ENCODE measurements at regions not wholly inside any gene's neighbourhood (a gene's known extent, or its start where the extent isn't known, plus 50 kb on each side); places are given as distances from the start of the nearest gene placed in this dataset.

DNA sequence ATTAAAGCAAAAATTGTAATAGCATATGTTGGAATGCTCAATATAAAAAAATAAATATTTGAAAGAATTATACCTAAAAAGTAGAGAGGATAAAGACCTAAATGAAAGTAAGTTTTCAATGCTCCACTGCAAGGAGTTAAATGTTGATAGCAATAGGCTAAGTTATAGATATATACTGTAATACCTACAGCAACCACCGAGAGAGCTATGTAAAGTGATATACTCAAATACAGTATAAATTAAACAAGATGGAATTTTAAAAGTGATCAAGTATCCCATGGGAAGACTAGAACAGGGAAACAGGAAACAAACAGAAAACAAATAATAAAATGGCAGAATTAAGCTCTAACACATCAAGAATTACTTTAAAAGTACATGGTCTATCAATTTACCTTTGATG, 73.9 kb downstream of the CASP3 start:
- DNase-seq: no peak
- peak; percentile 73 for ATAC-seq

GRCh38 chr4:184574861-184575260, 74.4 kb downstream of the CASP3 start:
- ATAC-seq: peak; percentile 49
- DNase-seq: no peak

DNA sequence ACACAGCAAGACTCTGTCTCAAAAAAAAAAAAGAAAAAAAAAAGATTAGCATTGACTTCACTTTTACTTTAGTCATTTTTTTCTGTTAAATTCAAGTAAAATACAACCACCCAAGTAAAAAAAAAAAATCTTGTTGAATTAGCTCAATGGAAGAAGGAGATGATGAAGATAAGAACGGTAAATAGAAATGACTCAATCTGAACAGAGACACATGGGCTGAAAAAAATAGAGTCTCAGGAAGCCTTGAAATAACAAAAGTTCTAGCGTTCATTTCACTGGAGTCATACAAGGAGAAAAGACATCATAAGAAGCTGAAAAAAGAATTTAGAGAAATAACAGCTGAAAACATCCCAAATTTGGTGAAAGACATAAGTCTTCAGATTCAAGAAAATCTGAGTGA, 75.5 kb downstream of the CASP3 start:
- DNase-seq (no peak), ATAC-seq (no peak)

- DNase-seq (no peak), ATAC-seq (no peak)
Observed at GRCh38 chr4:184568770-184569169, 80.5 kb downstream of the CASP3 start.

DNA sequence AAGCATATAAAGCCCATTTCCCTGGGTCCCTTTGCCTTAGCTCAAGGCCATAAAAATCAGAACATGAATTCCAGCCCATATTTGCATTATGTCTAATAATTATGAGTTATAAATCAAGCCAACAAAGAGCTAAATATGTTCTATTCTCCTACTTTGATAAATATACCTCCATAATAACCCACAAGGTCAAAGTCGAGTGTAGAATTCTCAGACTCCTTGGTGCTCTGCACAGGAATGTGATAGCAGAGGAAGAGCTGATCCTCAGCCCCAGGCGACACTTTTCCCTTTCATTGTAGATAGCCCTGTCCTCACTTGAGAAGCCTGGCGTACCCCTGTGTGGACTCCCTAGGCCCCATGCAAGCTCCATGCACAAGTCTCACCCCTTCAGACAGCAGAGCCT, 85.6 kb downstream of the CASP3 start:
- ATAC-seq (no peak), DNase-seq (no peak)

DNA sequence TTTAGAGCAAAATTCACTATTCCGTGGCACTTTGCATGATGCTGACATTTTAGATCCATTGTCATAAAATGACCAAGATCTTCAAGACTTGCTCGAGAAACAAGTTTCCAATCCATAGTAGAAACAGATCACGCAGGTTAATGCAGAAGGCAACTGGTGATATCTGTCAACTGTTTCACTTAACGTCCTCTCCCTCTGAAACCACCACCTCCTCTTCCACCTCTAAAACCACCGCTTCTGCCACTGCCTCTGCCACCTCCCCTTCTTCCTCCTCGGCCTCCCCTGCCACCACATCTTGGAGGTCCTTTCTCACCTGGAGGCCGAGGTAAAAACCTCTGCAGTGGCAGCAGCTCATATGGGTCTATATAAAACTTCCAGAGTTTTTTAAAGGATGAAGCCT, 84.6 kb upstream of the IRF2 start:
- DNase-seq: no peak
- ATAC-seq: no peak

DNA sequence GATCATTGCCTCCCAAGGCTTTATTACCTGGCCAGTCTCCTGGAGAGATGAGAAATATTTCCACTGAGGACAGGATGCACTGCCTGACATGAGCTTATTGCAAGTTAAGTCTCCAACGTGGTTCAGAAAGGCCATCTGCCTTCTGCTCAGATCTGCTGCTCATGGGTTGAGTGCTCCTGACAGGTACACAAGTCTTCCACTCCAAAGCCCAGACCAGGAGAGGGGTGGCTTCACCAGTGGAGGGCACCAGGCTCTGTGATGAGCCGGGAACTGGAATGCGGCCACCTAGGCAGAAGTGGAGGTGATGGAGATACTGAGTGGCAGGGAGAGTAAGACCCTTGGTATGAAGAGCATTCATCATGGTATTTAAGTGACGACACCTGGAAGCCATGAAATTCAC, 79.5 kb upstream of the IRF2 start:
- no peak for ATAC-seq
- DNase-seq: no peak

GRCh38 chr4:184550476-184550875, 76.1 kb upstream of the IRF2 start:
- ATAC-seq: no peak
- DNase-seq: no peak

DNA sequence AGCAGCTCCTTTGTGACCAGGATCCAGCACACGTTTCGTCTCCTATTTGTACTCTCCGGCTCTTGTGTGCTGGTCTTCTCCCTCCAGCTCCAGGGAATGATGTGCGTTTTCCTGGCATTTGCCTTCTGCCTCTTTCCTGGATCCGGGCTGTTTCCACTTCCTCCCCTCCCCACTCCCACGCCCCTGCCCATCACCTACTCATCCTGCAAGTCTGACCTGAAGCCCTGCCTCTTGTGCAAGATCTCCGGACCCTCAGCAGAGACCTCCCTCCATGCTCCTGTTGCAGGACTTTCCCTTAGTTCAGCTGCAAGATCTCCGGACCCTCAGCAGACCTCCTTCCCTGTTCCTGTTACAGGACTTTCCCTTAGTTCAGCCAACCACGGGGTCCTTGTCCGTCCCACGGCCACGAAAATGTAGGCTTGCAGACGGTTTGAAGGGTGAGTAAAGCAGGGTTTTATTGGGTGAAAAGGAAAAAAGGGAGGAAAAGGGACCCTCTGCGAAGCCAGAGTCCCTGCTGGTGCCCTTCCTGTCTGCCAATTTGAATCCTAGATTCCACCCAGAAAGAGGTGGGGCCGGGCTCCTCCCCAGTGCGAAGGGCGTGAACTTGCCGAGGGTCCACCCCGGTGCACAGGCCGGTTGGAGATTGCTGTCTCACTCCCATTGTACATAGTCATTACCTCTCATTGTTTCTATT, 74.4 kb upstream of the IRF2 start:
- ATAC-seq: no peak

DNA sequence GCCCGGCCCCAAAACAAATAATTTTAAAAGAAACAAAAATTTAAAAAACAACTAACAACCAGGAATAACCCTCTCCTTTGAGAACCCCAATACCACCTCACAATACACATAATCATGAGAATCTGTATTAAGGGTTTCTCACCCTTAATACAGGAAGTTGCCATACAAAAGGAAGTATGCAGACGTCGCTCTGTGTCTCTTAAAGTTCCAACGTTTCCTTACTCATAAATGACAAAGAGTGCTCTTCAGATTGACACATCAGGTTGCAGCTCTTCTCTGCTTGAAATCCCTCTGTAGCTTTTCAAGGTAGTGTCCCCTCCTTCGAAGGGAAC, 73.9 kb upstream of the IRF2 start:
- no peak for DNase-seq

More for the DNA sequence above, 74.4 kb upstream of the IRF2 start:
- DNase-seq: no peak

DNA sequence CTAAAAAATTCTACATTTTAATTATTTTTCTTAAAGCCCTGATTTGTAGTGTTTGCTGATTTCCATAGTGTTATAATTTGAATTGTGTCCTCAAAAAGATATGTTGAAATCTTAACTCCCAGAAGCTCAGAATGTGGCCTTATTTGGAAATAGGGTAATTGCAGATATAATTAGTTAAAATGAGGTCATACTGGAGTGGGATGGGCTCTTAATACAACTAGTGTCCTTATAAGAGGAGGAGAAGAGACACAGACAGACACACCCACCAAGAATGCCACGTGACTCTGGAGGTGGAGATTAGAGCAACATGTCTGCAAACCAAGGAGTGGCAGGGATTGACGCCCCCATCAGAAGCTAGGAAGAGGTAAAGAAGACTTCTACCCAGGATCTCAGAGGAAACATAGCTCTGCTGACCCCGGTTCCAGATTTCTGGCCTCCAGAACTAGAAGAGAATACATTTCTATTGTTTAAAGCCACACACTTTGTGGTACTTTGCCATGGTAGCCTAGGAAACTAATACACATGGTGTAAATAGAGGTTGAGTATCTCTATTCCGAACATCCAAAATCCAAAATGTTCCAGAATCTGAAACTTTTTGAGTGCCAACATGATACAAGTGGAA, 70.5 kb upstream of the IRF2 start:
- ATAC-seq: no peak
- no peak for DNase-seq

More for the DNA sequence above, 73.9 kb upstream of the IRF2 start:
- no peak for ATAC-seq

DNA sequence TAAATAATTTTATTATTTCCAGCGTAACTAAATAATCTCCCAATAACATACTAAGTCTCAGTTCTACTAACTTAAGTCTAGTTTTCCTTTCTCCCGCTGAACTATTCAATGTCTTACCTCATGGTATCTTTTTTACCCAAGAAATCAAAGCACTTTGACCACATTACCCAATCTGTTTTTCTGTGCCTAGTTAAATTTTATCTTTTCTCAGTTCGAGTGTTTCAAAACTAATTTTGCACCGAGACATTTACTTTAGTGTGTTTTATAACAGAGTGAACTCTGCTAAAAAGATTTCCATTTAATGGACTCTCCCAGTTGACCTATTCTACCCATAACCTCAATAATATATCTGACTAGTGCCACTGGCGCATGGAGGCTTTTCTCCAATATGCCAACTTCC, 67.6 kb upstream of the IRF2 start:
- DNase-seq (no peak), ATAC-seq (no peak)

- ATAC-seq (no peak), DNase-seq (no peak)
Observed at GRCh38 chr4:184540307-184540706, 66.0 kb upstream of the IRF2 start.

DNA sequence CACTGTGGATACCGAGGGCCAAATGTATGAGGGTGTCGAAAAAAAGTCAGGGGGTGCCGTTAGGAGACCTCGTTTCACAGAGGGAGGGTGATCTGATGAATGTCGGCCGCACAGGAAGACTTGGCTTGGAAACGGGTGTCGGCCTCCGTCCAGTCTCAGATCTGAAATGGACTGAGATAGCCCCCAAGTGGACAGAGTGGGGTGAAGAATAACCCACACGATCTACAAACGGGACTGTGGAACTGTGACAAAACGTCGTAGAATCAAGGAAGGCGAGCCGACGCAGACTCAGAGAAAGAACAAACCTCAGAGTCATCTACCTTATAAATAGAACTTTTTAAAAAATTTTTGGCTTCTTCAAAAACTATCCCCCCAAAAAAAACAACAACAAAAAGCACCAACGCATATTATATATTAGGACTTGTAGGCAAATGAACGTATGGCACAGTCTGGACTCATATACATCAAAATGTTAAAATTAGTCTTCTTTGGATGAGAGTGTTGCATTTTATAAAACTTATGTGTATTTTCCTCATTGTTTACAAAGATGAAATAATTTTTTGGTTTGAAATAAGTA, 63.8 kb upstream of the IRF2 start:
- ATAC-seq: peak; percentile 61
- peak; percentile 67 for DNase-seq

- ATAC-seq: peak; percentile 79
- DNase-seq: peak; percentile 94
Observed at GRCh38 chr4:184537269-184538022, 63.1 kb upstream of the IRF2 start.

DNA sequence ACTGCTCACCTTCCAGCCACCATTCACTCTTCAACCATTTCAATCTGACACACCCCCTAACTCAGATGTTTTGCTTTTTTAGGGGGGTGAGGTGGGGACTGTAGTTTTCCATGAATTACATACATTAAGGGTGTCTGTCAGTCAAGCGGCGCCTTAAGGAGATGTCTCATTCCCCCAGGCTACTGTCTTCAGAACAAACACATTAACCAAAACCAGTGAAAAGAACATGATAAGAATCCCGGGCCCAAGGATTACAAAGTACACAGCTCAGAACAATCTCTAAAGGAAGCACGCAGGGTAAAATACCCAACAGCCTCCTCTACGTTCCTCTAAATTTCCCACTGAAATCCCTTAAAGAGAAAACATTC, 62.5 kb upstream of the IRF2 start:
- ATAC-seq (peak; percentile 1), DNase-seq (no peak)

- ATAC-seq (no peak), DNase-seq (no peak)
Observed at GRCh38 chr4:184536065-184536880, 61.9 kb upstream of the IRF2 start.

DNA sequence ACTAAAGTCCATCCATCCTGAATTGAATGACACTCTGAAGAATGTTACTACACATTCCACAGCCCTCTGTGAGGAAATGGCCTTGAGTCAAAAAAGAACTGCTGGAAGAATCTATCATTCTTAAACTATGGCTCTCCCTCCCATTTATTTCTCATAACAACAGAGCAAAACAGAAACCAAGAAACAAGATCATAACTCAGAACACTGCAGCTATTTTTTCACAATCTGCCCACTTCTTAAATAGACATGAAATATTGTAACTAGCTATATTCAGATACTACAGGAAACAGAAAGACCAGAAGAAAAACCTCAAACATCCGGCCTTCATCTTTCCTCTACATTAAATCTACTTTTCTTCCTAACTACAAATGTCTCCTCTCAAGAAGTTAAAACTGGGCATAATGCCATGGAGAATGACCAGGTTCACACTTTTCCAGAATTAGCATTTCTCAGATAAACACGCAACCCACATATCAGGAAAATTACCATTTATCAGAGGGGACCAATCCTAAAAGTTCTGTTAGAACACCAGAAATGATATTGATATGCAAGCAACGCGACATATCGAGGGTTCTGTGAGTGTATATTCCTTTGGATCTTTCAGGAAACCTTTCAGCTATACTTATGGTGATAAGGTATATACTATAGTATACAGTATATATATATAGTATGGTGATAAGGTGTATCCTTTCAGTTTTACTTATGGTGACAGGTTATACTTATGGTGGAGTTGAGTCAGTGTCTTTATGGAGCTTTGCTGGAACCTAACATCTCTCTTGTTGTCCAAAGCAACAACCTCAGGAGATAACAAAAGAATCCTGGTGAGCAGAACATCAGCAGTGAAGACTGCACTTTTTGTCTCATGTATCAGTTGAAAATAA, 60.4 kb upstream of the IRF2 start:
- ATAC-seq (peak; percentile 62), DNase-seq (no peak)

DNA sequence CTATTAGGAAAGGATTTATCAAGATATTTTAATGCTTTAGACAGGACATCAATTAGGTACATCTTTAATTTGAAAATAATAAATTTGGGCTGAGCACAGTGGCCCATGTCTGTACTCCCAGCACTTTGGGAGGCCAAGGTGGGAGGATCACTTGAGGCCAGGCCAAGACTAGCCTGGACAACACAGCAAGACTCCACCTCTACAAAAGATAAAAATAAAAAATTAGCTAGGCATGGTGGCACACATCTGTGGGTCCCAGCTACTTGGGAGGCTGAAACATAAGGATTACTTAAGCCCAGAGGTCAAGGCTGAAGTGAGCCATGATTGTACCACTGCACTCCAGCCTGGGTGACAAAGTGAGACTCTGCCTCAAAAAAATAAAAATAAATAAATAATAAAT, 59.6 kb upstream of the IRF2 start:
- ATAC-seq (no peak), DNase-seq (no peak)

- no peak for ATAC-seq
- no peak for DNase-seq
Observed at GRCh38 chr4:184531008-184531407, 56.7 kb upstream of the IRF2 start.

DNA sequence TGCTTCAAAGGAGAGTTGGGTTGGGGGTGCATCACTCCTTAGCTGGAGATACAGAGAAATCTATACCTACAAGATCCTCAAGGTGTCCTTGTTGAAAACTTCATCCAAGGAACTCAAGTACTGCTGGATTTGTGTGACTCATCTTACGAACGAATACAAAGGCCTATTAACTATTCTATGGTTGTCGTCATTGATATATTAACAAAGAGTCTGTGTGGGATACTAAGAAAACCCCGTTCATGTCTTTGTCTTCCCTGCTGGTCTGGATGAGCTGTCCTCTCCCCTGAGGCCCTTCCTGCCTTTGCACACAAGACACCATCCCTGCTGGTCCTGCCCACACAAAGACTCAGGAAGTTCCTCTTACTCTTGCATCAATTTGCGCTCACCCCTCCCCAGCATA, 54.9 kb upstream of the IRF2 start:
- ATAC-seq: no peak
- no peak for DNase-seq
